Neural crest cell (in vitro differentiated cells): ENCODE measurements at regions not wholly inside any gene's neighbourhood (a gene's known extent, or its start where the extent isn't known, plus 50 kb on each side); places are given as distances from the start of the nearest gene placed in this dataset.

ENCODE experiments used
- DNase-seq: peaks from one replicate; pipeline ENCODE4 v3.0.0; 2021; ENCODE audit warnings: low read depth, mixed read lengths, low spot score
- H3K27ac Mint-ChIP-seq: one replicate; pipeline ENCODE4 v1.8.0; 2021; ENCODE audit warnings: mild to moderate bottlenecking, mixed read lengths; ENCODE audit not compliant: unreplicated experiment
- H3K27me3 Mint-ChIP-seq: 2 replicates; pipeline ENCODE4 v1.8.0; 2021; ENCODE audit warnings: low read depth, mild to moderate bottlenecking, mixed read lengths
- H3K36me3 Mint-ChIP-seq: 2 replicates; pipeline ENCODE4 v1.8.0; 2021; ENCODE audit warnings: low read depth, mild to moderate bottlenecking, mixed read lengths
- H3K4me1 Mint-ChIP-seq: 2 replicates; pipeline ENCODE4 v1.8.0; 2021; ENCODE audit warnings: mixed read lengths
- H3K4me3 Mint-ChIP-seq: one replicate; pipeline ENCODE4 v1.8.0; 2021; ENCODE audit warnings: mild to moderate bottlenecking, mixed read lengths
- H3K9me3 Mint-ChIP-seq: 2 replicates; pipeline ENCODE4 v1.8.0; 2021; ENCODE audit warnings: mixed read lengths
- CTCF ChIP-seq: fragments of 200-600 bp; sonication (generic); conservative IDR thresholded peaks from 2 replicates; pipeline ENCODE4 v1.5.0; 2021; ENCODE audit warnings: antibody characterized with exemption, mild to moderate bottlenecking

DNA sequence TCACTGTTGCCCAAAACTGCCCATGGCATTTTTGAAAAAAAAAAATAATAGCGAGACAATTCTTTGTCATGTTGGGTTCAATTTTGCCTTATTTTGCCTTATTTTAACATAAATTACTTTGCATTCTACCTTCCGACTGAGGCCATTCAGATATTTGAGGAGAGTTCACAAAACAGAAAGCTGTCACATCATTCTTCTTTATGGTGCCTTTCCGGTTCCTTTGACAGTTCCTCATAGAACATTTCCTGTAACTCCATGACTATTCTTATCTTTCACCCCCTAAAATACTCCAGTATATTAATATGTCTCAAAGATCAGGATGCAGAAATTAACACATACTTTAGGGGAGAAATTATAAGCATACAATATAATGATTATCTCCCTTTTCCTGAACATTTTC, 476.7 kb downstream of the NOVA1 start:
- Mint-ChIP-seq H3K36me3 (no peaks in the 10 kb centered on the region), H3K27ac (no peak overlapping the region), H3K9me3 (no peaks in the 10 kb centered on the region), H3K4me3 (no peak overlapping the region), H3K4me1 (no peaks in the 10 kb centered on the region), H3K27me3 (no peaks in the 10 kb centered on the region)
- no peak for TF ChIP-seq CTCF
- no peak for DNase-seq

- no peak for DNase-seq
- no peak for TF ChIP-seq CTCF
- Mint-ChIP-seq H3K27ac (no peak overlapping the region), H3K9me3 (peaks cover 2% of the 10 kb centered on the region), H3K27me3 (no peaks in the 10 kb centered on the region), H3K36me3 (no peaks in the 10 kb centered on the region), H3K4me3 (no peak overlapping the region), H3K4me1 (peaks cover 6% of the 10 kb centered on the region)
These were observed 483.8 kb downstream of the NOVA1 start for GRCh38 chr14:26113911-26114640.

DNA sequence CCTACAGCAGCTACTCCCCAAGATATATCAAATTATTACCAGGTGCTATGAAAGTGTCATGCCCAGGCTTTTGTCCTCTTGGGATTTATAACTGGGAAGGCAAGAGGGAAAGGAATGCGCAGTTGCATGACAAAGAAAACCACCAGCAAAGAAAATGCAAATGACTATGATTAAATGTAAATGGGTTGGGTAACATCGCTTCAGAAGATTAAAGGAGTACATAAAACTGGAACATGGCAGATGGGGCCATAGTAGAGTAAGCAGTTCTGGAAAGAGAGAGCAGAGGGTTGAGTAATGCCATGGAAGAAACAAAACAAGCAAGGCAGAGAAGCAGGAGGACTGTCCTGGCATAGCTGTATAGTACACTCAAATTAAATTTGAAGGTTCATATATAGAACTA, 493.1 kb downstream of the NOVA1 start:
- no peak for DNase-seq
- Mint-ChIP-seq H3K36me3 (peaks cover 9% of the 10 kb centered on the region), H3K4me3 (no peak overlapping the region), H3K27ac (no peak overlapping the region), H3K4me1 (peaks cover 26% of the 10 kb centered on the region), H3K9me3 (peaks cover 14% of the 10 kb centered on the region), H3K27me3 (no peaks in the 10 kb centered on the region)
- no peak for TF ChIP-seq CTCF

DNA sequence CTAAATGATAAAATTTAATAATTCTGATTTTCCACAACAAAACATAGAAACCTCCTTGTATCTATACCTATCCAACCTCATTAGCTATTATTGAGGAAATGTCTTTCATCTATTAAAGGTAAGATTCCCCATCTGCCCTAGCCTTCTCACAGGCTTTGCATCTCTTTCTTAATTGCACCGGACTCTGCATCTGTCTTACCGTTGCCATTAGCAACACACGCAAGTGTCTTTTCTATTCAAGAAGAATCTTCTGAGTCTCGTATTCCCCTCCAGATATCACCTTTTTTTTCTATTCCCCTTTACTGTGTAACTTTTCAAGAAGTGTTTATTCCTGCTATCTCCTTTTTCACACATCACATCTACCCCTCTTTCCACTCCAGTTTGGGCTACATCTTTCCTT, 500.0 kb downstream of the NOVA1 start:
- no peak for TF ChIP-seq CTCF
- Mint-ChIP-seq H3K36me3 (no peaks in the 10 kb centered on the region), H3K9me3 (no peaks in the 10 kb centered on the region), H3K4me3 (no peak overlapping the region), H3K4me1 (peaks cover 18% of the 10 kb centered on the region), H3K27me3 (no peaks in the 10 kb centered on the region), H3K27ac (no peak overlapping the region)
- DNase-seq = no peak

GRCh38 chr14:26088275-26088674, 509.6 kb downstream of the NOVA1 start:
- TF ChIP-seq CTCF = no peak
- Mint-ChIP-seq H3K36me3 (no peaks in the 10 kb centered on the region), H3K4me3 (no peak overlapping the region), H3K9me3 (peaks cover 3% of the 10 kb centered on the region), H3K4me1 (no peaks in the 10 kb centered on the region), H3K27me3 (no peaks in the 10 kb centered on the region), H3K27ac (no peak overlapping the region)
- no peak for DNase-seq
